ENCODE measurements at regions not wholly inside any gene's neighbourhood (a gene's known extent, or its start where the extent isn't known, plus 50 kb on each side); places are given as distances from the start of the nearest gene placed in this dataset.
"Not testable (repeated sequence)": the region's sequence is repeated elsewhere in the genome, so short reads cannot be mapped to it uniquely, and the experiment has no call there.

- no peaks in the 10 kb centered on the region for H3K27me3 ChIP-seq (ENCODE audit: insufficient read depth, low read depth)
- no peaks in the 10 kb centered on the region for H4K20me1 ChIP-seq (ENCODE audit: insufficient read depth)
- H3K79me2 ChIP-seq (ENCODE audit: low read depth) = no peaks in the 10 kb centered on the region
- H2AFZ ChIP-seq = no peak overlapping the region
- TF ChIP-seq, protein P1, sequence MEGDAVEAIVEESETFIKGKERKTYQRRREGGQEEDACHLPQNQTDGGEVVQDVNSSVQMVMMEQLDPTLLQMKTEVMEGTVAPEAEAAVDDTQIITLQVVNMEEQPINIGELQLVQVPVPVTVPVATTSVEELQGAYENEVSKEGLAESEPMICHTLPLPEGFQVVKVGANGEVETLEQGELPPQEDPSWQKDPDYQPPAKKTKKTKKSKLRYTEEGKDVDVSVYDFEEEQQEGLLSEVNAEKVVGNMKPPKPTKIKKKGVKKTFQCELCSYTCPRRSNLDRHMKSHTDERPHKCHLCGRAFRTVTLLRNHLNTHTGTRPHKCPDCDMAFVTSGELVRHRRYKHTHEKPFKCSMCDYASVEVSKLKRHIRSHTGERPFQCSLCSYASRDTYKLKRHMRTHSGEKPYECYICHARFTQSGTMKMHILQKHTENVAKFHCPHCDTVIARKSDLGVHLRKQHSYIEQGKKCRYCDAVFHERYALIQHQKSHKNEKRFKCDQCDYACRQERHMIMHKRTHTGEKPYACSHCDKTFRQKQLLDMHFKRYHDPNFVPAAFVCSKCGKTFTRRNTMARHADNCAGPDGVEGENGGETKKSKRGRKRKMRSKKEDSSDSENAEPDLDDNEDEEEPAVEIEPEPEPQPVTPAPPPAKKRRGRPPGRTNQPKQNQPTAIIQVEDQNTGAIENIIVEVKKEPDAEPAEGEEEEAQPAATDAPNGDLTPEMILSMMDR (conservative IDR thresholded peaks at IDR 0.05) = no peak
- TF ChIP-seq EZH2 (IDR thresholded peaks at IDR 0.05; ENCODE audit: low read depth) = no peak
- intact Hi-C loops (cut with micrococcal nuclease; ENCODE audit: unreplicated experiment) = no loop called here
- peaks cover 3% of the 10 kb centered on the region; the same call in 1 of the 2 replicates for H3F3A ChIP-seq (ENCODE audit: insufficient read depth, low read depth)
- H3K4me2 ChIP-seq = no peak overlapping the region
- H3K4me3 ChIP-seq = no peak overlapping the region
- no TSS peak for BruUV-seq (replicated peaks)
- H3K27ac ChIP-seq = no peak overlapping the region
- ChIA-PET POLR2A (ENCODE audit: unreplicated experiment) (no interaction called here), CTCF (no interaction called here)
- H3K9me2 ChIP-seq (ENCODE audit: insufficient read depth) = no peaks in the 10 kb centered on the region
- H3K4me1 ChIP-seq (replicated peaks; ENCODE audit: insufficient read depth) = no peaks in the 10 kb centered on the region
- DNase-seq = no peak
- H3K9me3 ChIP-seq (ENCODE audit: insufficient read depth, low read depth) = no peaks in the 10 kb centered on the region
- no peaks in the 10 kb centered on the region for H3K36me3 ChIP-seq (ENCODE audit: low read depth)
These were observed 214.3 kb downstream of the RAB11FIP4 start for GRCh38 chr17:31605761-31606160.

- Histone ChIP-seq H4K20me1 (ENCODE audit: insufficient read depth) (no peaks in the 10 kb centered on the region), H3K4me3 (no peak overlapping the region), H3K27ac (no peak overlapping the region), H3K4me2 (no peak overlapping the region), H3K4me1 (replicated peaks; ENCODE audit: insufficient read depth) (no peaks in the 10 kb centered on the region), H3K9me2 (ENCODE audit: insufficient read depth) (no peaks in the 10 kb centered on the region), H3K36me3 (ENCODE audit: low read depth) (no peaks in the 10 kb centered on the region), H2AFZ (no peak overlapping the region), H3F3A (ENCODE audit: insufficient read depth, low read depth) (peaks cover 5% of the 10 kb centered on the region; the same call in 1 of the 2 replicates), H3K9me3 (ENCODE audit: insufficient read depth, low read depth) (no peaks in the 10 kb centered on the region), H3K79me2 (ENCODE audit: low read depth) (no peaks in the 10 kb centered on the region), H3K27me3 (ENCODE audit: insufficient read depth, low read depth) (no peaks in the 10 kb centered on the region)
- no peak for DNase-seq
- POLR2A ChIA-PET (ENCODE audit: unreplicated experiment) = interaction anchor here (0.8 kb wide), 1 partner anchor 141 kb away, joined by 5 read pairs; no protein-coding TSS in a partner anchor
- intact Hi-C loops (cut with micrococcal nuclease; ENCODE audit: unreplicated experiment) = no loop called here
- no peak for TF ChIP-seq EZH2 (IDR thresholded peaks at IDR 0.05; ENCODE audit: low read depth)
- TF ChIP-seq, protein P1 (conservative IDR thresholded peaks at IDR 0.05) = no peak
- CTCF ChIA-PET = no interaction called here
- no TSS peak for BruUV-seq (replicated peaks)
These were observed 213.5 kb downstream of the RAB11FIP4 start for GRCh38 chr17:31604936-31605335.

DNA sequence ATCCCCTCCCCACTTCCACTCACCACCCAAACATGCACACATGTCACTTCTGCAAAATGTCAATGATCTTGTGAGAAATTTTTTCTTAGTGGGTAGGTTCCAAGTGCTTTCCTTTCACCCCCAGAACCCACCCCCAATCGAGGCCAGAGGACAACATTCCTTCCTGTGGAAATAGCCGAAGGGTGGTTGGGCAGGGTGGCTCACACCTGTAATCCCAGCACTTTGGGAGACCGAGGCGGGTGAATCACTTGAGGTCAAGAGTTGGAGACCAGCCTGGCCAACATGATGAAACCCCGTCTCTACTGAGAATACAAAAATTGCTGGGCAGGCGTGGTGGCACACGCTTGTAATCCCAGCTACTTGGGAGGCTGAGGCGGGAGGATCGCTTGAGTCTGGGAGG, 208.7 kb downstream of the RAB11FIP4 start:
- H3K9me3 ChIP-seq (ENCODE audit: insufficient read depth, low read depth); H3K79me2 ChIP-seq (ENCODE audit: low read depth); H3K9me2 ChIP-seq (ENCODE audit: insufficient read depth); BruUV-seq (replicated peaks); DNase-seq; H3K4me2 ChIP-seq; POLR2A ChIA-PET (ENCODE audit: unreplicated experiment); intact Hi-C loops (cut with micrococcal nuclease; ENCODE audit: unreplicated experiment); H3K36me3 ChIP-seq (ENCODE audit: low read depth); H2AFZ ChIP-seq; H3K27ac ChIP-seq; H3K4me3 ChIP-seq; H4K20me1 ChIP-seq (ENCODE audit: insufficient read depth); CTCF ChIA-PET; H3K27me3 ChIP-seq (ENCODE audit: insufficient read depth, low read depth): not testable (repeated sequence)
- Histone ChIP-seq H3K4me1 (replicated peaks; ENCODE audit: insufficient read depth) (peaks cover 27% of the 10 kb centered on the region), H3F3A (ENCODE audit: insufficient read depth, low read depth) (peaks cover 29% of the 10 kb centered on the region)

DNA sequence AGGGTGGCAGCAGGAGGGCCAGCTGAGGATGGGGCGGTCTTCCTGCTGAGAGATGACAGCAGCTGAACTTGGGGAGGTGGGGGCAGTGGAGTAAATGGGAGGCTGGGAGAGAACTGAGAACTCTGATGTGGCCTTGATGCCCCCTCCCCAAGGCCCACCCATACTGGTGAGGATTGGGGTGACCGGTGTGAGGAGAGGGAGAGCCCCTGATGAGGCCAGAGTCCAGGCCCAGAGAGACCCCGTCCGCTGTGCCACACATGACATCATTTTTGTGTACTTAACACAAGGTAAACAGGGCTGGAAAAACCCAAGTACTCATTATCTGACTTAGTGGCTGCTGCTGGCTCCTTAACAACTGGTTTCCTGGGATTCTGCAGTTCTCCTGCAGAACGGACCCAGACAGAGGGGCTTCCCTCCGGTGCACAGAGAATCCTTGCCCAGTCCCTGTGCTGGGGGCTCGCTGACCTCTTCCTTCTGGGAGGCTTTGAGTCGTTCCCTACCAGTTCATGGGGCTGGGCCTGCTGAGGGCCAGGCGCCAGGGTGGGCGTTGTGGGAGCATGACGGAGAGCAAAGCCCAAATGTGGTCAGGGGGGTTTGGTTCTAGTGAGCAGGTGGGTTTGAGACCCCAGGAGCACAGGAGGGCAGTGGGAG, 207.6 kb downstream of the RAB11FIP4 start:
- DNase-seq = no peak
- ChIA-PET POLR2A (ENCODE audit: unreplicated experiment) (no interaction called here), CTCF (no interaction called here)
- no peak overlapping the region for H2AFZ ChIP-seq
- H3K79me2 ChIP-seq (ENCODE audit: low read depth) = no peaks in the 10 kb centered on the region
- H3K4me3 ChIP-seq = no peak overlapping the region
- H3K4me1 ChIP-seq (replicated peaks; ENCODE audit: insufficient read depth) = peaks cover 38% of the 10 kb centered on the region
- H3K27me3 ChIP-seq (ENCODE audit: insufficient read depth, low read depth) = no peaks in the 10 kb centered on the region
- H3K4me2 ChIP-seq = no peak overlapping the region; the same call in 1 of the 2 replicates
- no peaks in the 10 kb centered on the region for H3K36me3 ChIP-seq (ENCODE audit: low read depth)
- BruUV-seq (replicated peaks) = no TSS peak
- no peak overlapping the region for H3K27ac ChIP-seq
- no peaks in the 10 kb centered on the region for H4K20me1 ChIP-seq (ENCODE audit: insufficient read depth)
- H3F3A ChIP-seq (ENCODE audit: insufficient read depth, low read depth) = peaks cover 40% of the 10 kb centered on the region
- intact Hi-C loops (cut with micrococcal nuclease; ENCODE audit: unreplicated experiment) = no loop called here
- H3K9me3 ChIP-seq (ENCODE audit: insufficient read depth, low read depth) = no peaks in the 10 kb centered on the region
- TF ChIP-seq, protein P1 (conservative IDR thresholded peaks at IDR 0.05) = no peak
- no peak for TF ChIP-seq EZH2 (IDR thresholded peaks at IDR 0.05; ENCODE audit: low read depth)
- no peaks in the 10 kb centered on the region for H3K9me2 ChIP-seq (ENCODE audit: insufficient read depth)
